Smooth muscle cell (in vitro differentiated cells): ENCODE measurements at regions not wholly inside any gene's neighbourhood (a gene's known extent, or its start where the extent isn't known, plus 50 kb on each side); places are given as distances from the start of the nearest gene placed in this dataset.

Source experiments
- DNase-seq: peaks from one replicate; lab custom pipeline; 2025; ENCODE audit not compliant: unreplicated experiment; lab: John Stamatoyannopoulos, UW
- H2AFZ ChIP-seq: fragments of 200-600 bp; sonication (generic); 2 replicates; pipeline ENCODE4 v1.6.0; 2016; ENCODE audit warnings: antibody characterized with exemption, low read depth, mild to moderate bottlenecking
- H3F3A ChIP-seq: fragments of 200-600 bp; sonication (generic); 2 replicates; pipeline ENCODE4 v1.6.0; 2017; ENCODE audit warnings: antibody characterized with exemption, low read depth
- H3K27ac ChIP-seq: fragments of 200-600 bp; sonication (generic); 2 replicates; pipeline ENCODE4 v1.5.1; 2016; ENCODE audit warnings: low read depth, mild to moderate bottlenecking
- H3K27me3 ChIP-seq: fragments of 200-600 bp; sonication (generic); 2 replicates; pipeline ENCODE4 v1.6.1; 2016; ENCODE audit warnings: low read depth, mild to moderate bottlenecking
- H3K36me3 ChIP-seq: fragments of 200-600 bp; sonication (generic); 2 replicates; pipeline ENCODE4 v1.5.1; 2016; ENCODE audit warnings: low read depth
- H3K4me1 ChIP-seq: fragments of 200-600 bp; sonication (generic); 2 replicates; pipeline ENCODE4 v1.5.1; 2016; ENCODE audit warnings: low read depth
- H3K4me2 ChIP-seq: fragments of 200-600 bp; sonication (generic); 2 replicates; pipeline ENCODE4 v1.6.0; 2016; ENCODE audit warnings: mild to moderate bottlenecking
- H3K4me3 ChIP-seq: fragments of 200-600 bp; sonication (generic); 2 replicates; pipeline ENCODE4 v1.5.1; 2016; ENCODE audit warnings: mild to moderate bottlenecking
- H3K79me2 ChIP-seq: fragments of 200-600 bp; sonication (generic); 2 replicates; pipeline ENCODE4 v1.6.0; 2016; ENCODE audit warnings: low read depth, mild to moderate bottlenecking
- H3K9ac ChIP-seq: fragments of 200-600 bp; sonication (generic); 2 replicates; pipeline ENCODE4 v1.6.0; 2016; ENCODE audit warnings: low read depth
- H3K9me3 ChIP-seq: fragments of 200-600 bp; sonication (generic); replicated peaks from 2 replicates; pipeline ENCODE4 v1.5.1; 2016; ENCODE audit warnings: low read depth
- H4K20me1 ChIP-seq: fragments of 200-600 bp; sonication (generic); 2 replicates; pipeline ENCODE4 v1.6.0; 2016; ENCODE audit warnings: low read depth
- WGBS: methylation state at CpG from one replicate; pipeline ENCODE4 v1.1.7; 2016; ENCODE audit warnings: low lambda C conversion rate; 5-methylcytosine and 5-hydroxymethylcytosine counted together
- TF ChIP-seq, protein P1 (sequence below): fragments of 200-600 bp; sonication (generic); IDR thresholded peaks from 2 replicates; pipeline ENCODE4 v1.5.1; 2017; ENCODE audit warnings: borderline replicate concordance, mild to moderate bottlenecking, antibody characterized with exemption; ENCODE audit not compliant: insufficient read depth, poor library complexity, severe bottlenecking

DNA sequence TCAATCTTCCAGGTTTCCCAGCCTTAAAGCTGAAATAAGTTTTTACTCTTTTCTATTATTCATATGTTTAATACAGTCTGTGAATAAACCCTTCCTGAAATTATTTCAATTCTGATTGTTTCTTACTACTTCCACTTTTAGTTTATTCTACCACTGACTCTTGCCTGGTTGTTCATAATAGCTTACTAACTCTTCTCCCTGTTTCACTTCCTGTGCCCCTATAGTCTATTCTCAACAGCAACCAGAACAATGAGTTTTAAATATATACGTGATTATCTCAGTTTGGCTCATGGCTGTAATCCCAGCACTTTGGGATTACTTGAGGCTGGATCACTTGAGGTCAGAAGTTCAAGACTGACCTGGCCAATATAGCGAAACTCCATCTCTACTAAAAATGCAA lies 408.0 kb upstream of the SPOCK3 start:
- H2AFZ ChIP-seq: no peak overlapping the region
- H3K4me3 ChIP-seq: no peak overlapping the region
- H3K4me1 ChIP-seq: no peaks in the 10 kb centered on the region
- no peak overlapping the region for H3K4me2 ChIP-seq
- peaks cover 3% of the 10 kb centered on the region for H3K27me3 ChIP-seq
- no peaks in the 10 kb centered on the region for H3F3A ChIP-seq
- H3K36me3 ChIP-seq: no peaks in the 10 kb centered on the region
- H3K9ac ChIP-seq: no peak overlapping the region
- DNase-seq: no peak
- WGBS: 85% methylated on average over 2 of the region's 2 CpGs
- no peaks in the 10 kb centered on the region for H3K79me2 ChIP-seq
- TF ChIP-seq, protein P1, sequence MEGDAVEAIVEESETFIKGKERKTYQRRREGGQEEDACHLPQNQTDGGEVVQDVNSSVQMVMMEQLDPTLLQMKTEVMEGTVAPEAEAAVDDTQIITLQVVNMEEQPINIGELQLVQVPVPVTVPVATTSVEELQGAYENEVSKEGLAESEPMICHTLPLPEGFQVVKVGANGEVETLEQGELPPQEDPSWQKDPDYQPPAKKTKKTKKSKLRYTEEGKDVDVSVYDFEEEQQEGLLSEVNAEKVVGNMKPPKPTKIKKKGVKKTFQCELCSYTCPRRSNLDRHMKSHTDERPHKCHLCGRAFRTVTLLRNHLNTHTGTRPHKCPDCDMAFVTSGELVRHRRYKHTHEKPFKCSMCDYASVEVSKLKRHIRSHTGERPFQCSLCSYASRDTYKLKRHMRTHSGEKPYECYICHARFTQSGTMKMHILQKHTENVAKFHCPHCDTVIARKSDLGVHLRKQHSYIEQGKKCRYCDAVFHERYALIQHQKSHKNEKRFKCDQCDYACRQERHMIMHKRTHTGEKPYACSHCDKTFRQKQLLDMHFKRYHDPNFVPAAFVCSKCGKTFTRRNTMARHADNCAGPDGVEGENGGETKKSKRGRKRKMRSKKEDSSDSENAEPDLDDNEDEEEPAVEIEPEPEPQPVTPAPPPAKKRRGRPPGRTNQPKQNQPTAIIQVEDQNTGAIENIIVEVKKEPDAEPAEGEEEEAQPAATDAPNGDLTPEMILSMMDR: no peak
- H4K20me1 ChIP-seq: no peaks in the 10 kb centered on the region
- H3K27ac ChIP-seq: no peak overlapping the region
- no peaks in the 10 kb centered on the region for H3K9me3 ChIP-seq

- Histone ChIP-seq H2AFZ (no peak overlapping the region), H3K4me2 (no peak overlapping the region), H3K4me1 (no peaks in the 10 kb centered on the region), H3K79me2 (no peaks in the 10 kb centered on the region), H3F3A (no peaks in the 10 kb centered on the region), H3K27me3 (peaks cover 3% of the 10 kb centered on the region), H4K20me1 (no peaks in the 10 kb centered on the region), H3K4me3 (no peak overlapping the region), H3K36me3 (no peaks in the 10 kb centered on the region), H3K9ac (no peak overlapping the region), H3K9me3 (no peaks in the 10 kb centered on the region), H3K27ac (no peak overlapping the region)
- no peak for DNase-seq
- TF ChIP-seq, protein P1: no peak
Measured at GRCh38 chr4:167645358-167645757, 411.1 kb upstream of the SPOCK3 start.

DNA sequence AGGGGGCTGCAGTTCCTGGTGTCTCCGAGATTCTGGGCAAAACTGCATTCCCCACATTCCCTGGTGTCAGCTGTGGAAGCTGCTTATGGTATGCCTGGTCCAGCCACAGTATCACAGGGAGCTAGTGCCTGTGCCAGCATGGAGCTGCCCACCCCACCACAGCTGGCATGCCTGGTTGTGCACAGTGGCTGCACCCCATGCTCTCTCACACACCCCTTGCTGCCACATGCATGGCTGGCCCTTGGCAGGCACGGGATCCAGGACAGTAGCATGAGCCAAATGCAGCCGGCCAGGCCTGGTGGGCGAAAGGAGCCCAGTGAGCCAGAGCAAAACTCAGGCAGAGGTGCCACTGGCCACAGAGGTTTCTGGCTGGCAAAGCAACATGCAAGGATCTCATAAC lies 418.0 kb upstream of the SPOCK3 start:
- no peaks in the 10 kb centered on the region for H3K4me1 ChIP-seq
- H2AFZ ChIP-seq: no peak overlapping the region
- TF ChIP-seq, protein P1: no peak
- no peak overlapping the region for H3K27ac ChIP-seq
- H3K4me2 ChIP-seq: no peak overlapping the region
- no peaks in the 10 kb centered on the region for H3K9me3 ChIP-seq
- H3K27me3 ChIP-seq: no peaks in the 10 kb centered on the region
- H3K79me2 ChIP-seq: no peaks in the 10 kb centered on the region
- DNase-seq: no peak
- no peak overlapping the region for H3K9ac ChIP-seq
- 94% methylated on average over 4 of the region's 4 CpGs for WGBS
- no peaks in the 10 kb centered on the region for H3K36me3 ChIP-seq
- H3K4me3 ChIP-seq: no peak overlapping the region
- no peaks in the 10 kb centered on the region for H3F3A ChIP-seq
- H4K20me1 ChIP-seq: no peaks in the 10 kb centered on the region

GRCh38 chr4:167688660-167689142 lies 403.6 kb upstream of the ANXA10 start:
- no peak for DNase-seq
- H3F3A ChIP-seq: no peaks in the 10 kb centered on the region
- no peak overlapping the region for H3K9ac ChIP-seq
- TF ChIP-seq, protein P1: no peak
- no peaks in the 10 kb centered on the region for H3K27me3 ChIP-seq
- no peaks in the 10 kb centered on the region for H3K36me3 ChIP-seq
- WGBS: 85% methylated on average over 9 of the region's 9 CpGs
- no peak overlapping the region for H2AFZ ChIP-seq
- peak overlapping the region; percentile 33 for H3K4me3 ChIP-seq
- H3K27ac ChIP-seq: no peak overlapping the region
- H3K79me2 ChIP-seq: no peaks in the 10 kb centered on the region
- H3K4me2 ChIP-seq: peak overlapping the region; percentile 25
- H4K20me1 ChIP-seq: no peaks in the 10 kb centered on the region
- no peaks in the 10 kb centered on the region for H3K4me1 ChIP-seq
- no peaks in the 10 kb centered on the region for H3K9me3 ChIP-seq
